Upper lobe of left lung (tissue), 4 donors: ENCODE measurements at regions not wholly inside any gene's neighbourhood (a gene's known extent, or its start where the extent isn't known, plus 50 kb on each side); places are given as distances from the start of the nearest gene placed in this dataset.

Experiments used
- EP300 ChIP-seq, 4 donors: sonication (generic); formaldehyde crosslinking; IDR thresholded peaks; one replicate each; pipeline ENCODE4 v1.5.1; 2017; ENCODE audit warnings: antibody characterized with exemption in 4 of 4, control low read depth in 2 of 4
- POLR2A ChIP-seq, 4 donors: fragments of 450-650 bp; IDR thresholded peaks; one replicate each; pipeline ENCODE4 v1.5.1; 2016 to 2017; ENCODE audit warnings: antibody characterized with exemption in 4 of 4, mild to moderate bottlenecking in 2 of 4
- TF ChIP-seq, protein P1 (sequence below), 6 experiments: fragments of 450-650 bp in 4 of 6; fragments of 200-600 bp in 2 of 6; sonication (generic) in 2 of 6; IDR thresholded peaks; one replicate each; pipeline ENCODE4 v1.5.1; 2016 to 2019; ENCODE audit warnings: antibody characterized with exemption in 6 of 6

DNA sequence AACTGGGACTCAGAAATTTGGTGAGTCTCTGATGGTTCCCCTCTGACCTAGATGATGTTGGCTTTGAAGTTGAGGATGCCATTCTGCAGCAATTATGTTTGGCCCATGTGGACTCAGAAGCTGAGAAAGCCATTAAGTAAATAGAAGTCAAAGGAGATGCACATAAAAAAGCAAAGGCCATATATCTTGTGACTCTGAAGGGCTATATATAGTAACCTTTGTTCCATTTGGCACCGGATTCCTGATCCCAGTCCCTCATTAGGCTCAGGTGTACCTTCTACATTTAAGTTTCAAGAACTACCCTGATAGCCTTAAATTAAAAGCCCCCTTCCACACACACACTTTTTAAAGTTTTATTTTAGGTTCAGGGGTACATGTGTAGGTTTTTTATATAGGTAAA is 50.0 kb upstream of the PDK4 start:
- TF ChIP-seq EP300 (IDR thresholded peaks at IDR 0.05) (no peak), POLR2A (IDR thresholded peaks at IDR 0.05) (no peak)
- TF ChIP-seq, protein P1, sequence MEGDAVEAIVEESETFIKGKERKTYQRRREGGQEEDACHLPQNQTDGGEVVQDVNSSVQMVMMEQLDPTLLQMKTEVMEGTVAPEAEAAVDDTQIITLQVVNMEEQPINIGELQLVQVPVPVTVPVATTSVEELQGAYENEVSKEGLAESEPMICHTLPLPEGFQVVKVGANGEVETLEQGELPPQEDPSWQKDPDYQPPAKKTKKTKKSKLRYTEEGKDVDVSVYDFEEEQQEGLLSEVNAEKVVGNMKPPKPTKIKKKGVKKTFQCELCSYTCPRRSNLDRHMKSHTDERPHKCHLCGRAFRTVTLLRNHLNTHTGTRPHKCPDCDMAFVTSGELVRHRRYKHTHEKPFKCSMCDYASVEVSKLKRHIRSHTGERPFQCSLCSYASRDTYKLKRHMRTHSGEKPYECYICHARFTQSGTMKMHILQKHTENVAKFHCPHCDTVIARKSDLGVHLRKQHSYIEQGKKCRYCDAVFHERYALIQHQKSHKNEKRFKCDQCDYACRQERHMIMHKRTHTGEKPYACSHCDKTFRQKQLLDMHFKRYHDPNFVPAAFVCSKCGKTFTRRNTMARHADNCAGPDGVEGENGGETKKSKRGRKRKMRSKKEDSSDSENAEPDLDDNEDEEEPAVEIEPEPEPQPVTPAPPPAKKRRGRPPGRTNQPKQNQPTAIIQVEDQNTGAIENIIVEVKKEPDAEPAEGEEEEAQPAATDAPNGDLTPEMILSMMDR (IDR thresholded peaks at IDR 0.05) = no peak
